GF-D8 (cell line): ENCODE measurements at regions not wholly inside any gene's neighbourhood (a gene's known extent, or its start where the extent isn't known, plus 50 kb on each side); places are given as distances from the start of the nearest gene placed in this dataset.

ENCODE experiments used
- DNase-seq: peaks from one replicate; lab custom pipeline; 2025; lab: John Stamatoyannopoulos, UW

DNA sequence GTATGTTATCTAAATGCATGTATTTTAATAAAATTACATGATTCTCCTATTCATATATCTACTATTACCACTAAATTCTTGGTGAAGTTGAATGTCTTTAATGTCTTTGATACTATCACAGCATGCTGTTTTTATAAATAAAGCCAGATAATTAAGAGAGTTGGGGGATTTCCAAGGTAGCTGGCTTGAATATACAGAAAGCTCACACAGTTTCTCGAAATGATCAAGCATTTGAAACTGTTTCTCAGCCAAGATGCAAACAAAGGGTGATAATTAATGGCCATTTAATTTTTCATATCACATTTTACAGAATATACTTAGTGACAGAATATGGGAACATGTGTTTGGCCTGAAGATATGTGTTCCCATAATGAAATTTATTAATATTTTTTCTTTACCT is 145.6 kb upstream of the CDH12 start:
- DNase-seq: no peak

DNA sequence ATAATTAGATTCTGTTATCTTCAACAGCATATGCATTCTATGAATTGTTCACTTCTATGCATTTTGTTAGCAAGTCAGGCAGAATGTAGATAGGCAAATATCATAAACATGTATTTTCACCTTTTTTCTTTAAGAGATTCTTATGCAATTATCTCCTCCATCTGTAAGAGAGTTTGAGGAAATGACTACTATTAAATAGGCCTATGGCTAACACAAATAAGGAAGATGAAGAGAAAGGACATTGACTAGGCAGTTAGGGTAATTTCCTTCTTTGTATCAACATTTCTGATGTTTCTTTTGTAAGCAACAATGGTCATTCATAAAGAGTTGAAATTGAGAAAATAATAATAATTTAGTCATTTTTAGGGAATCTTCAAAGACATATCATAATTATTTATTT is 145.2 kb upstream of the CDH12 start:
- DNase-seq: no peak

- DNase-seq: no peak
Measured at GRCh38 chr5:22988937-22989336, 135.8 kb upstream of the CDH12 start.

- DNase-seq: no peak
Measured at GRCh38 chr5:22986281-22986680, 133.1 kb upstream of the CDH12 start.

- no peak for DNase-seq
Measured at GRCh38 chr5:22985446-22985845, 132.3 kb upstream of the CDH12 start.

DNA sequence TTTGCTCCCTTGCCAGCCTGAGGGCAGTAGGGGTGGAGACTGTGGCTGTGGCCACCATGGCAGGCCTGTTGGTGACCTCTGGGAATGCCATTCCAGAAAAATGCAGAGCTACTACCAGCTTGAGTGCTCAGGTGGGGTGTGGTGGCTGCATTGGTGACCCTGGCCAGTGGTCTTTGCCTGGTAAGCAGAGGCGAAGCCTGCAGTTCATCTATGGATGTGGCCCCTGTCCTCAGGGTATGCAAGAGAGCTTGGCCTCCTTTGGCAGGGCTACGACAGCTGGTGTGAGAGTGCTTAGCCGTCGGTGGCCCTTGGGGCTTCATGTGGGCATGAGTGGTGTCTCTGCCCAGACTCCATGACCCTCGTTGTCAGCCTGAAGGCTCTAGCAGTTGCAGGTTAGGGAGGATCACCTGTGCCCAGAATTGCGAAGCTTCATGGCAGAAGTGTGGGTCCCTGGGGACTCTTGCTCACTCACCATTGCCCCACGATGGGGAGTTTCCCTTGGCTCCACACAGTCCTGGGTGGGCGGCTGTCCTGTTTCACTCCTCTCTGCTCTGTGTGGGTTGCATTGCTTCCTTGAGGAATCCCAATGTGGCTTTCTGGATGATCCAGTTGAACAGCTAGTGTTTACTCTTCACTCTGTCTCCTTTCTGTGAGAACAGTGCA is 117.9 kb upstream of the CDH12 start:
- DNase-seq: no peak

- no peak for DNase-seq
Measured at GRCh38 chr5:22970491-22970890, 117.3 kb upstream of the CDH12 start.

- no peak for DNase-seq
Measured at GRCh38 chr5:22968386-22968785, 115.2 kb upstream of the CDH12 start.

GRCh38 chr5:22965960-22966359 is 112.8 kb upstream of the CDH12 start:
- no peak for DNase-seq

DNA sequence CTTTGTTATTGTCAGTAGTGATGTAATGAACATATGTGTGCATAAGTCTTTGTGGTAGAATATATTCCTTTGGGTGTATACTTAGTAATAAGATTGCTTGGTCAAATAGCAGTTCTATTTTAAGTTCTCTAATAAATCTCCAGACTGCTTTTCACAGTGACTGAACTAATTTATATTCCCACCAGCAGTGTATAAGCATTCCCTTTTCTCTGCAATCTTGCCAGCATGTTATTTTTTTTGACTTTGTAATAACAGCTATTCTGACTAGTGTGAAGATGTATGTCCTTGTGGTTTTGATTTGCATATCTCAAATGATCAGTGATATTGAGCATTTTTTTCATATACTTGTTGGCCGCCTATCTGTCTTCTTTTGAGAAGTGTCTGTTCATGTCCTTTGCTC is 111.5 kb upstream of the CDH12 start:
- no peak for DNase-seq

DNA sequence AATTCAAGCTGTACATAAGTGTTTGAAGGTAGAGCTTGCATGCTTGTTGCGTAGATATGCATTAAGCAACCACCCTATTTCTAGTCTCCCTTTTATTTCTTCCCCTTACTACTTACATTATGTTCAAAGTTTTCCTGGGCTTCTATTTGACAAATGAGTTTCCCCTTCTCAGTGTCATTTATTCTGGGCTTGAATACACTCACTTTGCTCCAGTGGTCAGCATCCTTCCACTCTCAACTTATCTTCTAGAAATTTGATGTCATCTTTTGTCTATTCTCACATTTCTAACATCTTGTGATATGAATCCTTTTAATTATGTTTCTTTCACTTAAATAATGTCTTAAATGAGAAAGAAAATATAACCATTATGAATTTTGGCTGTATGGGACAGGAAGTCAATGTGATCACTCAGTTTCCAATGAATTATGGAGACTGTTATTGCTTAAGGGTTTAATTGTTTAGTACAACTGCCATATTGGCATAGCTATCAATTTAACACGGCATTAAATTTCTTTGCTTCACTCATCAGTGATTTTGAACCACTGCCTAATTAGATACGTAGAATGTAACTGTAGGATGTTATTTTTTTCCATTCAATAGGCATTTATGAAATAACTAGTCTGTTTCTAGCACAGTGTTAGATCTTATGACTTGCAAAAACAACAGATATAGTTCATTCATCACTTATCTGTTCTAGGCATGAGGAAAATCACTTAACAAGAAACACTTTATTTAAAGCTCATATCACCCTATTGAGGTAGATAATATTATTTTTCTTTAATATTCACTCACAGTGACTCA is 105.5 kb upstream of the CDH12 start:
- no peak for DNase-seq

DNA sequence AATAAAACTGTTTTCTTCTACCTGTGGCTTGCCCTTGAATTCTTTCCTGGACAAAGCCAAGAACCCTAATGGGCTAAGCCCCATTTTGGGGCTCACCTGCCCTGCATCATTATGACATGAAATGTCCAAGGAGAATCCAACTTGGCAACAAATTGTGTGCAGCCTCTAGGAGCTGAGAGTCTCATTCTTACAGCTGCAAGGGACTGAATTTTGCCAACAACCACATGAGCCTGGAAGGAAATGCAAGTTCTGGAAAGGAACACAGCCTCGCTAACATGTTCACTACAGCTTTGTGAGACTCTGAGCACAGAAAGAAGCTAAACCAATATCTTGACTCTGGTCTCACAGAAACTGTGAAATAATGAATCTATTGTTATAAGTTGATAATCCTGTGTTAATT is 94.8 kb upstream of the CDH12 start:
- DNase-seq: no peak

- no peak for DNase-seq
Measured at GRCh38 chr5:22938362-22938761, 85.2 kb upstream of the CDH12 start.

DNA sequence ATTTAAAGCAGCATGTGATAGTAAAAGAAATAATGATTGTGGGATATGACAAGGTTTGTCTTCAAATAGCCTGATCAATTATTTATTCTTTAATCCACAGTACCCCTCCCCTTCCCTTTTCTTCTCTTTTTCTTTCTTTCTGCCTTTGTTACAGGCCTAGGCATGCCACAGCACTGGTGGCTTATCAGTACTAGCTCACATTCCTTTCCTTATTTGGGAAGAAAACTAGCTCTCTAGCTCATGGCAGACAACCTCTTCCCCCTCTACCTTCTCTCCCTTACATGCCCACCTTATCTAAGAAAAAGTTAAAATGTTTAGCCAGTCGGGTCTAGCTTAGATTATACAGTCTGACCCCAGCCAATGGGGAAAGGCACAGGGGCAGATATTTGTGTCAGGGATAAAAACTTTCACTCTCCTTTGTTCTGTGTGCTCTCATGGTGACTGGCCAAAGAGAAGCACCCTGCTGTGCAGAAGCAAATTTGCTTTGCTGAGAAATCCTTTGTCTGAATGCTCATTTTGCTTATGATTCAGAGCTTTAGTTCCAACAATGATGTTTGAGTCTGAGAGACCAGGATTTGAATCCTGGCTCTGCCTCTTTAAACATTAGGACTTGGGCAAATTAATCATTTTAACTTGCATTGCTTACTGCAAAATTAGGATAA is 75.8 kb upstream of the CDH12 start:
- DNase-seq: no peak

GRCh38 chr5:22926574-22926973 is 73.4 kb upstream of the CDH12 start:
- DNase-seq: no peak

DNA sequence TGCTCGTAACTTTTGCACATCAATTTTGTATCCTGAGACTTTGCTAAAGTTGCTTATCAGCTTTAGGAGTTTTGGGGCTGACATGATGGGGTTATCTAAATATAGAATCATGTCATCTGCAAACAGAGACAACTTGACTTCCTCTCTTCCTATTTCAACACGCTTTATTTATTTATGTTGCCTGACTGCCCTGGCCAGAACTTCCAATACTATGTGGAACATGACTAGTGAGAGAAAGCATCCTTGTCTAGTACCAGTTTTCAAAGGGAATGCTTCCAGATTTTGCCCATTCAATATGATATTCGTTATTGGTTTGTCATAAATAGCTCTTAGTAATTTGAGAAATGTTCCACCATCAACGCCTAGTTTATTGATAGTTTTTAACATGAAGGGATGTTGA is 65.4 kb upstream of the CDH12 start:
- DNase-seq: no peak

- DNase-seq: no peak
Measured at GRCh38 chr5:22916393-22916792, 63.2 kb upstream of the CDH12 start.

DNA sequence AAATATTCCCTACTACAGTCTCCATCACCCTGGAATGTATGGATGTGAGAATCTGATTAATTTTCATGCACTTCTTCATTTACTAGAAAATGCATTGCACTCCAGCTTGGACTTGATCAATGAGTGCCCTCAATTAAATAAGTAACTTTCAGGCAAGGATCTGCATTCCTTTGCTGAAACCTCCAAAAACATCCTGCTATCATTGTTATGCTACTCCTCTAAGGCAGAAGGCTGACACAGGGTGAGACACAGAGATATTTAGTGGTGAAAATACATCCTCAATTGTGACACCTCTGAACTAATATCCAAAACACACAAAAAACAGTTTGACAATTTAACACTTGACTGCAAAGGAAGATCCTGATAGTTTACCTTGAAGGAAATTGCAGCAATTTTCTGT is 57.9 kb upstream of the CDH12 start:
- no peak for DNase-seq

- no peak for DNase-seq
Measured at GRCh38 chr5:22910523-22910922, 57.4 kb upstream of the CDH12 start.

- DNase-seq: no peak
Measured at GRCh38 chr5:22908586-22908985, 55.4 kb upstream of the CDH12 start.

GRCh38 chr5:22908129-22908528 is 55.0 kb upstream of the CDH12 start:
- no peak for DNase-seq
